ENCODE measurements at regions not wholly inside any gene's neighbourhood (a gene's known extent, or its start where the extent isn't known, plus 50 kb on each side); places are given as distances from the start of the nearest gene placed in this dataset.

DNA sequence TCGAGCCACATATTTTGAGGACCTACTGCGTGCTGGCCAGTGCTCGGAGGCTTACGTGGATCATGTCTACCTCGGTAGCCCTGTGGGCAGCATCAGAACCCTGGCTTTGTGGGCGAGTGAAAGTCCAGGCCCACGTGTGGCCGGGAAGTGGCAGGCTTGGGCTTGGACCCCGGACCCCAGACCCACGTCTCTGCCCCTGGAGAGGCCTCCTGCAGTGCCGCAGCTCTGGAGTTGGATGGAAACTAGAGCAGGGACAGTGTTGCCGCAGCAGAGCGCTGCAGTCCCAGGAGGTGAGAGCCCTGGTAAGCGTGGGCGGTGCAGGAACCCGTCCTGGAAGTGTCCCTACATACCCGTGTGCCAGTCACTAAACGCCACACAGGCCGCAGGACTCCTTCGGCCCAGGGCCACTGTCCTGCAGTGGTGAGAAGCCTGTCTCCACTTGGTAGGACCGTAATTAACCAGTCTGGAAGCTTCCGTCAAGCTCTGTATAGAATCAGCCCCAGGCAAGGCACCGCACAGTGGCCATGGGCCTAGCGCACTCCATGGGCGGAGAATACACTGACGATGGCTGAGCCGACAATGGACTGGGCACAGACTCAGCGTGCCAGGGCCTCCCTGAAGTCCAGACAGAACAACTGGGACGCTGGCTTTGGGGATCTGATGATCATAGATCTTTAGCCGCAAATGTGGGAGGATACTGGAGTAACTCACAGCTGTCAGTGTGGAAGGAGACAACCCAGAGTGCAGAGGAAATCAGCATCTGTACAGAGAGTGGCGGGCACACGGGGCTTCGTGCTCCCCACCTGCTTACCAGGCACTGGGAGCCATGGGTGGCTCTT, 219.5 kb downstream of the KIF26A start:
- H3K9me3 ChIP-seq: no peaks in the 10 kb centered on the region

DNA sequence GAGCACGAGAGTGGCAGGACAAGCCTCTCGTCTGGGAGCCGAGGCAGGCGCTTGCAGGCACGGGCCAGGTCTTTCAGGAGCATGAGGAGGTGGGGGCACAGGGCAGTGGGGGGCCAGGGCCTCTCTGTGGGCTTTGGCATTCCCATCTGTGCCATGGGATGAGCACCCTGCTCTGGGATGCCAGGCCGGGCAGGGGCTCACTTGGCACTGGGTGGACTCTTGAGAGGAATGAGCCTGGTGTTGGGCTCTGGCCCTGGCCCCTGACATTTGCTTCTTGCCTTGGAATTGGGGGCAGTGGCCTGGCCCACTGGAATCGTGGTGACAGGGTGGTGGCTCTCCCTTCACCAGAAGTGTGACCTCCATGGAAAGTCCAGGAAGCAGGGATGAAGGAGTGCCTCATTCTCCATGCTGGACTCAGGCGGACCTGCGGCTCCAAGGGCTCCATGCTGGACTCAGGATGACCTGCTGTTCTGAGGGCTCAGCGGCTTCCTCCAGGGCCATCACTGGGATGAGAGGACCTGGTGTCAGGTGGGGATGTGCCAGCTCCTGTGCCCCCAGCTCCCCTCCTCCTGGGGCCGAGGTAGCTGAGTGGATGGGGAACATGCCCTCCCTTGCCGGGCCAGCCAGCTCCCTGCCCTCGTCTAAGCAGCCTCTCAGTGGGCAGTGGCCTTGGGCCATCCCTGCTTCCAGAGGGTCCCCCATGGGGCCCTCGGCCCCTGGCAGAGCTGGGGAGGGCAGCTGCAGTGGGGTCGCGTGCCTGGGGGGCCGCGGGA, 220.3 kb downstream of the KIF26A start:
- no peaks in the 10 kb centered on the region for H3K4me1 ChIP-seq
- no peaks in the 10 kb centered on the region for H3K9me3 ChIP-seq
- H3K36me3 ChIP-seq: no peaks in the 10 kb centered on the region
- intact Hi-C loops (cut with DNase I; ENCODE audit: low total_unique reads): no loop called here
- peaks cover 7% of the 10 kb centered on the region for H3K27me3 ChIP-seq
- WGBS, 2 donors (ENCODE audit: low coverage in 1 of 2): 83% methylated on average over 16 of the region's 18 CpGs; no CpG with 5 or more reads in 1 of the 2 donors
- H3K27ac ChIP-seq: no peak overlapping the region
- H3K4me3 ChIP-seq: no peak overlapping the region
- DNase-seq: no peak
- TF ChIP-seq, protein P1, sequence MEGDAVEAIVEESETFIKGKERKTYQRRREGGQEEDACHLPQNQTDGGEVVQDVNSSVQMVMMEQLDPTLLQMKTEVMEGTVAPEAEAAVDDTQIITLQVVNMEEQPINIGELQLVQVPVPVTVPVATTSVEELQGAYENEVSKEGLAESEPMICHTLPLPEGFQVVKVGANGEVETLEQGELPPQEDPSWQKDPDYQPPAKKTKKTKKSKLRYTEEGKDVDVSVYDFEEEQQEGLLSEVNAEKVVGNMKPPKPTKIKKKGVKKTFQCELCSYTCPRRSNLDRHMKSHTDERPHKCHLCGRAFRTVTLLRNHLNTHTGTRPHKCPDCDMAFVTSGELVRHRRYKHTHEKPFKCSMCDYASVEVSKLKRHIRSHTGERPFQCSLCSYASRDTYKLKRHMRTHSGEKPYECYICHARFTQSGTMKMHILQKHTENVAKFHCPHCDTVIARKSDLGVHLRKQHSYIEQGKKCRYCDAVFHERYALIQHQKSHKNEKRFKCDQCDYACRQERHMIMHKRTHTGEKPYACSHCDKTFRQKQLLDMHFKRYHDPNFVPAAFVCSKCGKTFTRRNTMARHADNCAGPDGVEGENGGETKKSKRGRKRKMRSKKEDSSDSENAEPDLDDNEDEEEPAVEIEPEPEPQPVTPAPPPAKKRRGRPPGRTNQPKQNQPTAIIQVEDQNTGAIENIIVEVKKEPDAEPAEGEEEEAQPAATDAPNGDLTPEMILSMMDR (IDR thresholded peaks at IDR 0.05): no peak
- TF ChIP-seq EP300 (IDR thresholded peaks at IDR 0.05; ENCODE audit: low read depth) (no peak), POLR2A (IDR thresholded peaks at IDR 0.05) (no peak), POLR2AphosphoS5 (IDR thresholded peaks at IDR 0.05) (no peak)
- in situ Hi-C loops (cut with MboI; ENCODE audit: low pct_ligation_motif_present in 1 of 4, low pct_unique_long_range_greater_than_20kb in 1 of 4, low sequenced_read_pairs in 3 of 4): no loop called here

More for the DNA sequence above, 219.5 kb downstream of the KIF26A start:
- no peak overlapping the region for H3K27ac ChIP-seq
- intact Hi-C loops (cut with DNase I; ENCODE audit: low total_unique reads): no loop called here
- no peaks in the 10 kb centered on the region for H3K4me1 ChIP-seq
- no peak for TF ChIP-seq POLR2A (IDR thresholded peaks at IDR 0.05)
- TF ChIP-seq EP300 (IDR thresholded peaks at IDR 0.05; ENCODE audit: low read depth): no peak
- no peak for TF ChIP-seq POLR2AphosphoS5 (IDR thresholded peaks at IDR 0.05)
- TF ChIP-seq, protein P1 (IDR thresholded peaks at IDR 0.05): no peak
- no peak overlapping the region for H3K4me3 ChIP-seq
- H3K36me3 ChIP-seq: no peaks in the 10 kb centered on the region
- 84% methylated on average over 32 of the region's 33 CpGs; no CpG with 5 or more reads in 1 of the 2 donors for WGBS, 2 donors (ENCODE audit: low coverage in 1 of 2)
- in situ Hi-C loops (cut with MboI; ENCODE audit: low pct_ligation_motif_present in 1 of 4, low pct_unique_long_range_greater_than_20kb in 1 of 4, low sequenced_read_pairs in 3 of 4): no loop called here
- DNase-seq: no peak
- peaks cover 7% of the 10 kb centered on the region for H3K27me3 ChIP-seq

DNA sequence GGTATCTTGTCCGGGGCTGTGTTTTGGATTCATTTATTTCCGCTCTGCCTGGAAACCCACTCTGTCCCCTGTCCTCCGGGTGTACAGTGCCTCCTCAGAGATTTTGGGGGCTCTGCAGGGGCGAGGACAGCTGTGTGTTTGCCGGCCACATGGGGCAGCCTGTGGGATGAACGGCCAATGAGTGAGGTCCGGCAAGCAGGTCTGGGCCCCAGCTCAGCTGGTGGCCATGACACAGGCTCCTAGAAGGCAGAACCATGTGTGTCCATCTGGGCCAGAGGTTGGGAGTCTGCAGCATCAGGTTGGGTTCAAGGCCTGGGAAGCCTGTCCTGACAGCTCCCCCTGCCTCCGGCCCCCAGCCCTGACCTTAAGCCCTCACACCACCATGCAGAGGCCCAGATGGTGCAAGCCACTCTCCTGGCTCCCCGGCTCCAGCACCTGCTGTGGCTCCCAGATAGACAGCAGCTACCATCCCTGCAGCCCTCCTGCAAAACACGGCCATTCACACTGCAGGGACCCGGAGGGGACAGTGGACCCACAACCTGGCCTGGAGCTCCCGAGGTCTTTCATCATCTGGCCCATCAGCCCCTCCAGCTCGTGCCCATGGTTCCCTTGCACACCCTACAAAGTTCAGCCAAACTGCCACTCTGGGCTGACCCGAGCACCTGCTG, 220.1 kb upstream of the C14orf180 start:
- Histone ChIP-seq H3K4me3 (no peak overlapping the region), H3K9me3 (no peaks in the 10 kb centered on the region), H3K36me3 (no peaks in the 10 kb centered on the region), H3K27me3 (peaks cover 7% of the 10 kb centered on the region), H3K4me1 (no peaks in the 10 kb centered on the region), H3K27ac (no peak overlapping the region)
- in situ Hi-C loops (cut with MboI; ENCODE audit: low pct_ligation_motif_present in 1 of 4, low pct_unique_long_range_greater_than_20kb in 1 of 4, low sequenced_read_pairs in 3 of 4) (no loop called here), intact Hi-C loops (cut with DNase I; ENCODE audit: low total_unique reads) (no loop called here)
- 72% methylated on average over 14 of the region's 14 CpGs; no CpG with 5 or more reads in 1 of the 2 donors for WGBS, 2 donors (ENCODE audit: low coverage in 1 of 2)
- TF ChIP-seq POLR2AphosphoS5 (IDR thresholded peaks at IDR 0.05) (no peak), EP300 (IDR thresholded peaks at IDR 0.05; ENCODE audit: low read depth) (no peak), POLR2A (IDR thresholded peaks at IDR 0.05) (no peak)
- TF ChIP-seq, protein P1 (IDR thresholded peaks at IDR 0.05): no peak
- no peak for DNase-seq

DNA sequence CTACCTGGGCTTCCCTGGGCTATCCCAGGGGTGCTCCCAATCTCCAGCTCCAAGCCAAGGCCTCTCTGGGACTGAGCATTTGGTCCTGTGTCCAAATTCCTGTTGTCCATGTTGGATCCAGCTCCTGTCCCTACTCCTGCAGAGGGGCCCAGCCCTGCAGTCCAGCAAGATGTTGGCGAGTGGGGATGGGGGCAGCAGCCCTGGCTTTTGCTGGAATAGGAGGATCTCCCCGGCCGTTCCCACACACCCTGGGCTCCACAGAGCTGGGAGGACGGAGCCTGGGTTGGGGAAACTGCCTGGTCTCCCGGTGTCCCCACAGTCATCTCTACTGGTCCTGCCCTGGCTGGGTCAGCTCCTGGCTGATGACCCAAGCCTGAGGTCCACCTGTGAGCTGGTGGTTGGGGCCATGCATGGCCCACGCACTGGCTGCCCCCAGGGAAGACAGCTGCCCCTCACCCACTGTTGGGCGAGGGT, 219.6 kb upstream of the C14orf180 start:
- no peaks in the 10 kb centered on the region for H3K9me3 ChIP-seq
- no peaks in the 10 kb centered on the region for H3K4me1 ChIP-seq
- H3K36me3 ChIP-seq: no peaks in the 10 kb centered on the region
- peaks cover 7% of the 10 kb centered on the region for H3K27me3 ChIP-seq
- no peak overlapping the region for H3K4me3 ChIP-seq
- TF ChIP-seq, protein P1 (IDR thresholded peaks at IDR 0.05): no peak
- no peak for TF ChIP-seq EP300 (IDR thresholded peaks at IDR 0.05; ENCODE audit: low read depth)
- no peak for TF ChIP-seq POLR2AphosphoS5 (IDR thresholded peaks at IDR 0.05)
- TF ChIP-seq POLR2A (IDR thresholded peaks at IDR 0.05): no peak
- WGBS, 2 donors (ENCODE audit: low coverage in 1 of 2): 87% methylated on average over 7 of the region's 7 CpGs; no CpG with 5 or more reads in 1 of the 2 donors
- no peak overlapping the region for H3K27ac ChIP-seq
- in situ Hi-C loops (cut with MboI; ENCODE audit: low pct_ligation_motif_present in 1 of 4, low pct_unique_long_range_greater_than_20kb in 1 of 4, low sequenced_read_pairs in 3 of 4): no loop called here
- intact Hi-C loops (cut with DNase I; ENCODE audit: low total_unique reads): no loop called here
- no peak for DNase-seq
